Neuronal stem cell (in vitro differentiated cells): ENCODE measurements at regions not wholly inside any gene's neighbourhood (a gene's known extent, or its start where the extent isn't known, plus 50 kb on each side); places are given as distances from the start of the nearest gene placed in this dataset.

ENCODE experiments used
- DNase-seq: peaks from one replicate; pipeline ENCODE4 v3.0.0-alpha.2; 2013; ENCODE audit warnings: low spot score
- H2AFZ ChIP-seq: one replicate; pipeline ENCODE4 v1.6.1; 2013; ENCODE audit warnings: mild to moderate bottlenecking, low read length, inconsistent platforms
- H2AK5ac ChIP-seq: 2 replicates; pipeline ENCODE4 v1.6.1; 2013; ENCODE audit warnings: low read depth, mild to moderate bottlenecking, inconsistent platforms, low read length, moderate library complexity, mixed read lengths
- H2BK120ac ChIP-seq: 2 replicates; pipeline ENCODE4 v1.6.1; 2013; ENCODE audit warnings: low read depth, mild to moderate bottlenecking, inconsistent platforms, low read length, moderate library complexity, mixed read lengths
- H2BK12ac ChIP-seq: one replicate; pipeline ENCODE4 v1.6.1; 2013; ENCODE audit warnings: low read length, inconsistent platforms
- H2BK15ac ChIP-seq: 2 replicates; pipeline ENCODE4 v1.6.1; 2013; ENCODE audit warnings: mild to moderate bottlenecking, low read length, inconsistent platforms, mixed read lengths
- H2BK5ac ChIP-seq: one replicate; pipeline ENCODE4 v1.6.1; 2013; ENCODE audit warnings: inconsistent platforms, mild to moderate bottlenecking, low read length, moderate library complexity
- H3K14ac ChIP-seq: one replicate; pipeline ENCODE4 v1.6.1; 2013; ENCODE audit warnings: low read length, inconsistent platforms
- H3K18ac ChIP-seq: 2 replicates; pipeline ENCODE4 v1.6.1; 2013; ENCODE audit warnings: low read length, inconsistent platforms
- H3K23ac ChIP-seq: 2 replicates; pipeline ENCODE4 v1.6.1; 2013; ENCODE audit warnings: low read depth, mild to moderate bottlenecking, mixed read lengths, low read length, inconsistent platforms; ENCODE audit not compliant: poor library complexity
- H3K27ac ChIP-seq: replicated peaks from 3 replicates; pipeline ENCODE4 v1.5.1; 2013; ENCODE audit warnings: low read length, inconsistent platforms
- H3K27me3 ChIP-seq, 3 experiments: 2 replicates each; pipeline ENCODE4 v1.6.1; 2013; ENCODE audit warnings: low read length in 3 of 3, mild to moderate bottlenecking in 2 of 3, inconsistent platforms in 1 of 3, low read depth in 1 of 3, mixed read lengths in 1 of 3, moderate library complexity in 1 of 3; ENCODE audit not compliant: control insufficient read depth in 3 of 3, insufficient read depth in 3 of 3
- H3K36me3 ChIP-seq, 2 donors: replicated peaks in 1 of 2; 2 replicates each; pipeline ENCODE4 v1.6.1; 2013; ENCODE audit warnings: low read length in 2 of 2; ENCODE audit not compliant: control insufficient read depth in 2 of 2, insufficient read depth in 2 of 2
- H3K4ac ChIP-seq: 2 replicates; pipeline ENCODE4 v1.6.1; 2013; ENCODE audit warnings: inconsistent platforms, mild to moderate bottlenecking, low read length, moderate library complexity
- H3K4me1 ChIP-seq, 2 donors: 1 replicate in 1 of 2; 2 replicates in 1 of 2; pipeline ENCODE4 v1.6.1; 2013; ENCODE audit warnings: low read length in 2 of 2, low read depth in 1 of 2; ENCODE audit not compliant: control insufficient read depth in 2 of 2, insufficient read depth in 1 of 2
- H3K4me2 ChIP-seq: one replicate; pipeline ENCODE4 v1.6.1; 2013; ENCODE audit warnings: mild to moderate bottlenecking, low read length, inconsistent platforms; ENCODE audit not compliant: insufficient read depth, poor library complexity, severe bottlenecking
- H3K4me3 ChIP-seq, 2 donors: 2 replicates each; pipeline ENCODE4 v1.5.1; 2013; ENCODE audit warnings: low read length in 2 of 2, mild to moderate bottlenecking in 2 of 2, inconsistent platforms in 1 of 2, moderate library complexity in 1 of 2
- H3K79me1 ChIP-seq: one replicate; pipeline ENCODE4 v1.6.1; 2013; ENCODE audit warnings: low read depth, mild to moderate bottlenecking, inconsistent platforms, low read length, moderate library complexity
- H3K9ac ChIP-seq: one replicate; pipeline ENCODE4 v1.6.1; 2013; ENCODE audit warnings: mild to moderate bottlenecking, low read depth, low read length, inconsistent platforms; ENCODE audit not compliant: poor library complexity
- H3K9me3 ChIP-seq, 2 donors: replicated peaks in 1 of 2; 2 replicates each; pipeline versions ENCODE3 to v1.6.1; 2013; ENCODE audit warnings: low read length in 2 of 2, mild to moderate bottlenecking in 2 of 2, inconsistent platforms in 1 of 2, low read depth in 1 of 2, mixed read lengths in 1 of 2, moderate library complexity in 1 of 2; ENCODE audit not compliant: control insufficient read depth in 2 of 2, insufficient read depth in 1 of 2
- H4K8ac ChIP-seq: one replicate; pipeline ENCODE4 v1.6.1; 2013; ENCODE audit warnings: low read depth, mild to moderate bottlenecking, inconsistent platforms, low read length, moderate library complexity
- H4K91ac ChIP-seq: one replicate; pipeline ENCODE4 v1.6.1; 2013; ENCODE audit warnings: low read length, low read depth, mild to moderate bottlenecking, inconsistent platforms; ENCODE audit not compliant: poor library complexity
- WGBS, 2 donors: extraction: QIAGEN DNeasy Blood & Tissue Kit; methylation state at CpG; one replicate each; pipeline ENCODE4 v1.1.7; 2013; ENCODE audit warnings: missing lambda C conversion rate in 2 of 2, mixed read lengths in 1 of 2; ENCODE audit not compliant: insufficient read length in 2 of 2, insufficient replicate concordance in 1 of 2; ENCODE audit errors: extremely low coverage in 2 of 2; 5-methylcytosine and 5-hydroxymethylcytosine counted together

DNA sequence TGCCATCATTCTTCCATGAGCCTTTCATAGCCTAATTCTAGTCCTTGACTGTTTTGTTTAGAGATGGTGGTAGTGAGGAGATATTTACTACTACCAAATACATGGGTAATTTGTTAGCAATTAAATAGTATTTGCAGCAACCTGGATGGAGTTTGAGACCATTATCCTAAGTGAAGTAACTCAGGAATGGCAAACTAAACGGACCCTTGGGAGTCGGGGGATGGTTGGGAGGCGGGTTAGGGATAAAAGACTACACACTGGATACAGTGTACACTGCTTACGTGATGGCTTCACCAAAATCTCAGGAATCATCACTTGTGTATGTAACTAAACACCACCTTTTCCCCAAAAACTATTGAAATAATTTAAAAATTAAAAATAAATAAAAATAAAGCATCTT, 809.2 kb upstream of the ZNF608 start:
- DNase-seq, result no peak
- no peak overlapping the region for H3K14ac ChIP-seq
- H2BK12ac ChIP-seq, result no peak overlapping the region
- H3K23ac ChIP-seq, result no peak overlapping the region
- no peak overlapping the region for H2AK5ac ChIP-seq
- no peak overlapping the region for H3K9ac ChIP-seq
- no peak overlapping the region for H4K91ac ChIP-seq
- no CpG with 5 or more reads among the region's 4 CpGs for WGBS, 2 donors
- H3K4me3 ChIP-seq, result no peak overlapping the region
- H3K27me3 ChIP-seq, result no peaks in the 10 kb centered on the region
- H3K18ac ChIP-seq, result no peak overlapping the region
- no peaks in the 10 kb centered on the region for H3K36me3 ChIP-seq
- peaks cover 3 to 11% of the 10 kb centered on the region in 2 donors for H3K4me1 ChIP-seq
- H4K8ac ChIP-seq, result no peak overlapping the region
- H3K27ac ChIP-seq, result no peak overlapping the region
- no peak overlapping the region for H2BK120ac ChIP-seq
- H2BK5ac ChIP-seq, result no peak overlapping the region
- H3K4me2 ChIP-seq, result no peak overlapping the region
- no peaks in the 10 kb centered on the region for H3K9me3 ChIP-seq
- no peaks in the 10 kb centered on the region for H3K79me1 ChIP-seq
- no peak overlapping the region for H2BK15ac ChIP-seq
- no peak overlapping the region for H3K4ac ChIP-seq
- no peak overlapping the region for H2AFZ ChIP-seq

DNA sequence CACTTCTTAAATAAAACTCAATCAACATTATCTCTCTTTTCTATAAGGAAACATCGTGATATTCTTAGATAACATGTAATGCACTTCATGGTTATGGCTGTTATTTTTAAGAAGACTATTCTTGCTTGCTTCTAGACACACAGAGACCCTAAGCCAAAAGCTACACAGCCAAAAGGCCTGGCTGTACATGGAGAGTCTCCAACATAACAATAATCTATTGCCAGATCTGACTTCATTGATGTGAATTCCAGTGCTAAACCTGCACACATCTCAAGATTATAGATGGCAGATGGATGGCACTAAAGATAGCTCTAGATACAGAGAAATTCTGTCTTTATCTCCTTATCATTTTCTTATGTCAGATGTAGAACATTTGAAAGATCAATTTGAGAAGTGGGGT, 811.6 kb upstream of the ZNF608 start:
- Histone ChIP-seq H2AK5ac (no peak overlapping the region), H3K23ac (no peak overlapping the region), H3K9me3 (no peaks in the 10 kb centered on the region), H2BK12ac (no peak overlapping the region), H3K9ac (no peak overlapping the region), H3K4ac (no peak overlapping the region), H3K4me2 (no peak overlapping the region), H2BK5ac (no peak overlapping the region), H3K14ac (no peak overlapping the region), H2AFZ (no peak overlapping the region), H3K4me1 (peaks cover 0 to 6% of the 10 kb centered on the region in 2 donors), H3K4me3 (no peak overlapping the region), H3K27ac (no peak overlapping the region), H3K79me1 (no peaks in the 10 kb centered on the region), H2BK120ac (no peak overlapping the region), H3K18ac (no peak overlapping the region), H3K27me3 (no peaks in the 10 kb centered on the region), H4K91ac (no peak overlapping the region), H3K36me3 (no peaks in the 10 kb centered on the region), H2BK15ac (no peak overlapping the region), H4K8ac (no peak overlapping the region)
- WGBS, 2 donors, result no CpG with 5 or more reads among the region's 1 CpG
- DNase-seq, result no peak

GRCh38 chr5:125558466-125558865, 812.0 kb upstream of the ZNF608 start:
- no peak overlapping the region for H3K4me3 ChIP-seq
- H3K23ac ChIP-seq, result no peak overlapping the region
- H3K27me3 ChIP-seq, result no peaks in the 10 kb centered on the region
- no CpG with 5 or more reads among the region's 3 CpGs for WGBS, 2 donors
- H3K36me3 ChIP-seq, result no peaks in the 10 kb centered on the region
- no peak overlapping the region for H2AK5ac ChIP-seq
- H2BK12ac ChIP-seq, result no peak overlapping the region
- no peak overlapping the region for H3K27ac ChIP-seq
- no peak overlapping the region for H3K4me2 ChIP-seq
- no peak overlapping the region for H4K8ac ChIP-seq
- H2BK120ac ChIP-seq, result no peak overlapping the region
- H3K4me1 ChIP-seq, result peaks cover 0 to 4% of the 10 kb centered on the region in 2 donors
- no peaks in the 10 kb centered on the region for H3K9me3 ChIP-seq
- no peak overlapping the region for H3K9ac ChIP-seq
- no peak overlapping the region for H3K14ac ChIP-seq
- H3K79me1 ChIP-seq, result no peaks in the 10 kb centered on the region
- DNase-seq, result no peak
- no peak overlapping the region for H3K18ac ChIP-seq
- H4K91ac ChIP-seq, result no peak overlapping the region
- no peak overlapping the region for H2AFZ ChIP-seq
- no peak overlapping the region for H3K4ac ChIP-seq
- H2BK5ac ChIP-seq, result no peak overlapping the region
- H2BK15ac ChIP-seq, result no peak overlapping the region

DNA sequence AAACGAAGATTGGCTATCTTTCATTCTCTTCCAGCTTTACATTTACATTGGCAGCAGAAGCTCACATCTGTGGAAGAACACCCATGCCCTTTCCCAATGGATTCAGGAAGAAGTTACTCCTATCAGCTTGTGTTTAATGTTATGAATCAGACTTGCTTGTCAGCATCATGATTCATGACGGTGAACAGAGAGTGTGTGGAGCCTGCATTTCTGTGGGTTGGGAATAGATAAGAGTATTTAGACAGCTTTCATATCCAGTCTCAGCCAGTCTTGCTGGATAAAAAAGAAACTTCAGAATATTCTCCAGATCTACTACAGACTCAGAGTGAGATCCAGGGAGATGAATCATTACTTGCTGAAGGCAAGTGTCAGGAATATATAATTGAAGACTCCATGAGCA, 812.9 kb upstream of the ZNF608 start:
- Histone ChIP-seq H2AK5ac (no peak overlapping the region), H2BK5ac (no peak overlapping the region), H2BK15ac (no peak overlapping the region), H3K4me1 (peaks cover 0 to under 1% of the 10 kb centered on the region in 2 donors), H3K4me2 (no peak overlapping the region), H3K27ac (no peak overlapping the region), H2AFZ (no peak overlapping the region), H3K18ac (no peak overlapping the region), H3K79me1 (no peaks in the 10 kb centered on the region), H3K27me3 (no peaks in the 10 kb centered on the region), H3K4me3 (no peak overlapping the region), H2BK120ac (no peak overlapping the region), H3K9ac (no peak overlapping the region), H3K9me3 (no peaks in the 10 kb centered on the region), H4K8ac (no peak overlapping the region), H3K14ac (no peak overlapping the region), H2BK12ac (no peak overlapping the region), H3K4ac (no peak overlapping the region), H3K36me3 (no peaks in the 10 kb centered on the region), H3K23ac (no peak overlapping the region), H4K91ac (no peak overlapping the region)
- WGBS, 2 donors, result no CpG with 5 or more reads among the region's 2 CpGs
- no peak for DNase-seq
